ENCODE measurements at regions not wholly inside any gene's neighbourhood (a gene's known extent, or its start where the extent isn't known, plus 50 kb on each side); places are given as distances from the start of the nearest gene placed in this dataset.
"Not testable (repeated sequence)": the region's sequence is repeated elsewhere in the genome, so short reads cannot be mapped to it uniquely, and the experiment has no call there.

DNA sequence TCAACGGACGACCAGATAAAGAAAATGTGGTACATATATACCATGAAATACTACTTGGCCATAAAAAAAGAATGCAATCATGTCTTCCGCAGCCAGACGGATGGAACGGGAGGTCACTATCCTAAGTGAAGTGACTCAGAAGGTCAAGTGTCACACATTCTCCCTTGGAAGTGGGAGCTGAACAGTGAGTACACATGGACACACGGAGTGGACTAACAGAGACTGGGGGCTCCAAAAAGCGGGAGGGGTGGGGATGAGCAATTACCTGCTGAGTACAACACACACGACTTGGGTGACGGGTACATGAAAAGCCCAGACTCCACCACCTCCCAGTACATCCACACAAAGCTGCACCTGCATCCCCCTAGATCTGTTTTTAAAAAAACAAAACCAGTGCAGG, 62.5 kb upstream of the TNK2 start:
- DNase-seq, result not testable (repeated sequence)

DNA sequence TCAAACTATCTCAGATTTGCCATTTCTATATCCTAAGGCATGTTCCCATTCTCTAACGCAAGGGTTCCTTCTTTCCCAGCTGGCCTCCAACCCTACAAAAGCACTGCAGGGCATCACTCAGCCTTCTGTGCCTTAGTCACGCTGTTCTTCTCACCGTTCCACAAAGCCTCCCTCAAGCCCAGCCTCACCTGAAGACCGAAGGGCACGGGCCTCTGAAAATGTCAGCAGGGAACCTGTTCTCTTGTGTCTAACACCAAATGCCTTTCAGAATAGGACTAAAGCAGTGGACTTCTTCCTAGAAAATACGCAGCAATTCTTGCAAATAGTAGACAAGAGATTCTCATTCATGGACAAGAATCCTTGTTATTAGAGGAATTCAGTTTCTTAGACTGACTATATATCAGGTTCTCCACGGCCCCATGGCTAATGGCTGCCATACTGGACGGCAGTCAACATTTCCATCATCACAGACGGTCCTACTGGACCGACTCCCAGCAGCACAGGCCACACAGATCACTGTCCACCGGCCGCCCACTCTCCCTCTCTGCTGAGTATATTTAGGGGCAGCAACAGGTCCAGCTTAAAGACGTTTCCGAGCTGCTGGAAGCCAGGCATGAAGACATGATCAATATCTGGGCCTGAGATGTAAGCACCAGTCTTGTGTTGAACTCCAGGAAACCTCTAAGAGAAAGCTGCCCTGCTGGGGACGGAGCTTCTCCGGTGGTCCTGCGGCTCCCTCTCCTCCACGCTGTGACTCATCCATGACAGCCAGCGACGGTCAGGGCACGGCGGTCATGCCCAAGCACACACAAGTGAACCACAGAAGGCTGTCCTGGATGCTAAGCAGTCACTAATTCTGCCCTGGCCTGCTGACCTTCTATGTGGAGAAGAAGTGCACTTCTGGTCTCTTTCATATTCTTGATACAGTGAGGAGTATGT, 61.8 kb upstream of the TNK2 start:
- not testable (repeated sequence) for DNase-seq

DNA sequence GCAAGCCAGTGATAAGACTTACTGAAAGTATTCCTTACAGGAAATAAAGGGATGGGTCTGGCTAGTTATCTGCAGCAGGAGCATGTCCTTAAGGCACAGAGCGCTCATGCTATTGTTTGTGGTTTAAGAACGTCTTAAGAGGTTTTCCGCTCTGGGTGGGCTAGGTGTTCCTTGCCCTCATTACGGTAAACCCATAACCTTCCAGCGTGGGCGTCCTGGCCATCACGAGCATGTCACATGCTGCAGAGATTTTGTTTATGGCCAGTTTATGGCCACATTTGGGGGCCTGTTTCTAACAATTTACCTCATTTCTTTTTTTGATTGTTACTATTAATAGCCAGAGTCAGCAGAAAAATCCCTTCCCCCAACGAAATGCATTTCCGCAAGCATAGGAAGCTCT, 61.0 kb upstream of the TNK2 start:
- DNase-seq, result not testable (repeated sequence)

DNA sequence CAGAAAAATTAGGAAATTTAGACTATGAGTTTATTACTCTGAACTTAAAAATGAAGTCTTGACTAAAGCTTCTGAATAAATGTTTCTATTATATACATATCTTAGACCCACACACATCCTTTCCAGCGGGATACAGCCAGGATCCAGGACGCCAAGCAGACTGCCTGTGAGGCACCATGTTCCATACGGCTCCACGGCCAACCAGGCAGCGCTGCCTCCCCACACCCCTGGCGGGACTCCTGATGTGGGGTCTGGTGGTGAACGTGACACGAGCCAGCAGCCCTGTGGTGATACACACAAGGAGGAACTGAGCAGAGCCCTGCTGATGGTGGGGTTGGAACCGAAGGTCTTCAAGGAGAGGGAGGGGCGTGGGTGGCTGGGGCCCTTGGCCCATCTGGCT, 59.8 kb upstream of the TNK2 start:
- DNase-seq, result not testable (repeated sequence)

DNA sequence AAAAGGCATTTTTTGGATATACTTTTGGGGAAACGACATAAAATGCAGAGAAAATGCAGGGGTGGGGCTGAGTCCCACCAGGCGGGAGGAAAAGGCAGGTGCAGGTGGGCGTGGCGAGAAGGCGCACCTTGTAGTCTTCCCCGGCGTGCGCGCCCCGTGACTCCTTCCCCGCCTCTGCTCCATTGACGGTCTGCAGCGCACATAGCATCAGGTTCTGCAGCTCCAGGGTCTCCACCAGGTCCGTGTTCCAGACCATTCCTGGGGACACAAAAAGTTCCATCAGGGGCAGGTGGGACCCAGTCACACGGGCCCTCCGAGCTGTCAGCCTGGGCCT, 59.0 kb upstream of the TNK2 start:
- not testable (repeated sequence) for DNase-seq

DNA sequence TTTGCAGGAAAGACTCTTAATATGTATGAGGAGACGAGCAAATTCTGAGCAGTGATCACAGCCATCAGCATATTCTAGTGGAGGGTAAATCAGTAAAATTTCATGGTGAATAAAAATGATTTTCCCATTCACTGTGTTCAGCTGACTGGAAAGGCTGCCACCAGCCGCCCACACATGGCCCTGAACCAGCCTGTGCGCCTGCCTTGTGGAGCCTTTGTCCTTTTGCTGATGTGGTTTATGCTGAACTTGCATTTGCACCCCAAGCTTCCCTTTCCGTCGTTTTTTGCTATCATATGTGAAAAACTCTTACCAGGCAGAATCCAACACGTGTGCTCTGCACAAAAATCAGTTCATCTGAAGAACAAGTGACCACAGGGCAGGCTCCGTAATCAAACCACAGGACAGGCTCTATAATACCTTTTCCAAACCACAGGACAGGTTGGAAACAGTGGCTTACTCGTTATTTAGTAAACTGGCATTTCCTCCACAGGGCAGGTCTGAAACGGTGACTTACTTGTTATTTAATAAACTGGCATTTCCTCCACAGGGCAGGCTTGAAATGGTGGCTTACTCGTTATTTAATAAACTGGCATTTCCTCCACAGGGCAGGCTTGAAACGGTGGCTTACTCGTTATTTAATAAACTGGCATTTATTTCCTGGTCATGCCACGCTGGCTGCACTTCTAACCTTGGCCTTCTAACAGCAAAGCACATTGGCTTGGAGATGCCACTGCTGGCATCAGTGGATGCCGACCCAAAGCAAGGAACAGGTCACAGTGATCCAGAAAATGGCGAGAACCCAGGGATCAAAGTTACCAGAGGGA, 58.4 kb upstream of the TNK2 start:
- not testable (repeated sequence) for DNase-seq

DNA sequence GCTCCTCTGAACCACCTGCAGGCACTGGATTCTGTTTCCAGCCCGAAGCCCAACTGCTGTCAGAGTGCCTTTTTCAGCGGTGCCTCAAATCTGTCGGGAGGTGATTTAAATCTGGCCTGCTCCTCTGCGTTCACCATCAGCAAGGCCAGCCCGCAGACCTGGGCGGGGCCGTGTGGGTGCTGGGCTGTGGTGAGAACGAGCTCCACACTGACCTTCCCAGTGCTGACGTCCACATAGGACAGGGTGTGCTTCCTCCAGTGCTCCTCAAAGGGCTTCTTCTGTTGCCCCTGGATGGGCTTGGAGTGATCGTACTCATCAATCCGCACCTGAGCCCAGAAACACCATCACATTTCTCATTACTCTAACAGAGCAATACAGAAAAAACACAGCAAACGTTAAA, 56.9 kb upstream of the TNK2 start:
- not testable (repeated sequence) for DNase-seq

DNA sequence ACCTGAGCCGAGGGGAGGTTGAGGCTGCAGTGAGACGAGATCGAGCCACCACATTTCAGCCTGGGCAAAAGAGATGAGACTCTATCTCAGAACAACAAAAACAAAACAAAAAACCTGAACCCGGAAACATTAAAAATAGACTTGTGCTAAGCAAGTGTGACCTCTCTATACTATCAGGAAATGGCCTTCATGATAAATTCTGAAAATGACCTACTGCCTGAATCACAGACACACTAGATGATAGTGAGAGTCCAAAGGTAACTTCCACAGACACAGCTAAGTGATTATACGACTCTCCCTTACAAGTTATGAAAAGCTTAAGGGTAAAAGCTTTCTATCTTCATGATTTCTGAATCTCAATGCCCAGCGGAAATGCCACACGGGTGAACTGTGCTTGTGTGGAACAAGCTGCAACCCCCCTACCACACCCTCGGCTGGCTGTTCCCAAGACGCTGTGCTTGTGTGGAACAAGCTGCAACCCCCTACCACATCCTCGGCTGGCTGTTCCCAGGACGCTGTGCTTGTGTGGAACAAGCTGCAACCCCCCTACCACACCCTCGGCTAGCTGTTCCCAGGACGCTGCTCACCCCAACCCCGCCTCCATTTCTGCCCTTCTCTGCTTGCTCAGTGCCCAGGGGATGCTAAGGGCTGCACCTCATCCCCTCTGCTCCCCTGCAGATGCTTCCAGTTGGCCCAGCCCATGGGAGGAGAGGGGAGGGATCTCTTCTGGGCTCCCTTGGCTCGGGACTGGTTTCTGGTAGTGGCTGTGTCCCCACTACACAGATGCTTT, 56.2 kb upstream of the TNK2 start:
- DNase-seq, result not testable (repeated sequence)

DNA sequence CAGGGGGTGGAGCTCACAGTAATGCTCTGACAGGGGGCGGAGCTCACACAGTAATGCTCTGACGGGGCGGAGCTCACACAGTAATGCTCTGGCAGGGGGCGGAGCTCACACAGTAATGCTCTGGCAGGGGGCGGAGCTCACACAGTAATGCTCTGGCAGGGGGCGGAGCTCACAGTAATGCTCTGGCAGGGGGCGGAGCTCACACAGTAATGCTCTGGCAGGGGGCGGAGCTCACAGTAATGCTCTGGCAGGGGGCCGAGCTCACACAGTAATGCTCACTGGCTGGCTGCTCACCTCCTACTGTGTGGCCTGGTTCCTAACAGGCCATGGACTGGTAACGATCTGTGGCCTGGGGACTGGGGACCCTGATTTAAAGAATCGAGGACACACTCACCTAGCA, 53.9 kb upstream of the TNK2 start:
- not testable (repeated sequence) for DNase-seq

DNA sequence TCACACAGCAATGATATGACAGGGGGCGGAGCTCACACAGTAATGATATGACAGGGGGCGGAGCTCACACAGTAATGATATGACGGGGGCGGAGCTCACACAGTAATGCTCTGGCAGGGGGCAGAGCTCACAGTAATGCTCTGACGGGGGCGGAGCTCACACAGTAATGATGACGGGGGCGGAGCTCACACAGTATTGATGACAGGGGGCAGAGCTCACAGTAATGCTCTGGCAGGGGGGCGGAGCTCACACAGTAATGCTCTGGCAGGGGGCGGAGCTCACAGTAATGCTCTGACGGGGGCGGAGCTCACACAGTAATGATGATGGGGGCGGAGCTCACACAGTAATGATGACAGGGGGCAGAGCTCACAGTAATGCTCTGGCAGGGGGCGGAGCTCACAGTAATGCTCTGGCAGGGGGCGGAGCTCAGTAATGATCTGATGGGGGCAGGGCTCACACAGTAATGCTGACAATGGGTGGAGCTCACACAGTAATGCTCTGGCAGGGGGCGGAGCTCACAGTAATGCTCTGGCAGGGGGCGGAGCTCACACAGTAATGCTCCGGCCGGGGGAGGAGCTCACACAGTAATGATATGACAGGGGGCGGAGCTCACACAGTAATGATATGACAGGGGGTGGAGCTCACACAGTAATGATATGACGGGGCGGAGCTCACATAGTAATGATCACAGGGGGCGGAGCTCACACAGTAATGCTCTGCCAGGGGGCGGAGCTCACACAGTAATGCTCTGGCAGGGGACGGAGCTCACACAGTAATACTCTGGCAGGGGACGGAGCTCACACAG, 52.8 kb upstream of the TNK2 start:
- peak; percentile 9 for DNase-seq

DNA sequence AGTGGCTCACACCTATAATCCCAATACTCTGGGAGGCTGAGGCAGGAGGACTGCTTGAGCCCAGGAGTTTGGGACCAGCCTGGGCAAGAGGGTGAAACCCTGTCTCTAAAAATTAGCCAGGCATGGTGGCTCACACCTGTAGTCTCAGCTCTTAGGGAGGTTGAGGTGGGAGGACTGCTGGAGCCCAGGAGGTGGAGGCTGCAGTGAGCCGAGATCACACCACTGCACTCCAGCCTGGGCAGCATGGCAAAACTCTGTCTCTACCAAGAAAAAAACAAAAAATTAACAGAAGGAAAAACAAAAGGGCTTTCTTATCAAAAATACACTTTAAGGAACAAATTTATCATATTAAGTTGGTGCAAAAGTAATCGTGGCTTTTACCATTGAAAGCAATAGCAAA, 51.8 kb upstream of the TNK2 start:
- DNase-seq, result not testable (repeated sequence)

DNA sequence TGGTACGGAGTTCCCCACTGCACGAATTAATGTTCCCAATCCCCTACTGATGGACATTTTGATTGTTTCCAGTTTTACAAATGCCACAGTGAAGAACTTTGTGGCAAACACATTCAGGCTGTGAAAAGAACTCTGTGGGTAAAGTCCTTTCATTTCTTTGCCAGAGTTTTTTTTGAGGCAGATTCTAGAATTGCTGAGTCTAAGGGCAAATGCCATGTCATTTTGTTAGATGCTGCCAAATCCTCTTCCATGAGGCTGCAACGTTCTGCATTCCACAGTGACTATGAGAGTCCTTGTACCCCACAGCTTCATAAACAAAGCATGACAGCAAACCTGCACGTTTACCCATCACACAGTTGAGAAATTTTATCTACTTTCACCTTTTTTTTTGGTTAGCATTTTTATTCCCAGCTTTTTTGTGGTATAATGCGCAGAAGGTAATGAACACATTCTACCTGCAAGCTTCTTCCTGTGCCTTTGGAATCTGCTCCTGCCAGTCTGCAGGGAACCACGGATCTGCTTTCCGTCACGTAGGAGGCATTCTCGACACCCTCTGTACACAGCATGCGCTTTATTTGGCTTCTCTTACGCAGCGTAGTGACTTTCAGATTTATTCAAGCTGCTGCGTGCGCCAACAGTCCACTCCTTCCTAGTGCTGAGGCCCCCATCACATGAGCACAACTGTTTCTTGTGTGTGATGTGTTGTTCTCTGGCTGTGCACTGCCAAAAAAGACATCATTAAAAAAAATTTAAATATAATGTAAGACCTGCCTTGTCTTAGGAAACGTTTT, 51.2 kb upstream of the TNK2 start:
- not testable (repeated sequence) for DNase-seq

DNA sequence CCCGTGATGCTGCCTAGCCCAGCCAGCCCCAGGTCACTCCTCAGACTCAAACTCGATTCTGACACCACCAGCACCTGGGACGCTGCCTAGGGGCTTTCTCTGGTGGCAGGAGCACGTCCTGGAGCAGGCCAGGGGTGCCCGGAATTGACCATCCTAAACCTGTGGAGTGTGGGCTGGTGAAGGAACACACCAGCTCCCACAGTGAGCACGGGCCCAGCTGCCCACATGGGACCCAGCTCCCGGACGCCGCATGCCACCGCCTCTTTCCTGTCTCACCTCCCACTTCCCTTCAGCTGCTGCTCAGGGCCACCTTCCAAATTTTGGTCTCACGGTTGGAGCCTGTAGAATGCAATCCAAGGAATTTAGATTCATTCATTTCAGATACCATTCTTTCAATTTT, 50.4 kb upstream of the TNK2 start:
- not testable (repeated sequence) for DNase-seq
